ENCODE measurements at regions not wholly inside any gene's neighbourhood (a gene's known extent, or its start where the extent isn't known, plus 50 kb on each side); places are given as distances from the start of the nearest gene placed in this dataset.

GRCh38 chr19:30802424-30803013 lies 430.3 kb downstream of the ZNF536 start:
- Histone ChIP-seq H3K4me3 (no peak overlapping the region), H3K4me1 (peaks cover 0 to 7% (median 0%) of the 10 kb centered on the region in 3 donors), H3K9me3 (peaks cover 0 to 4% (median 0%) of the 10 kb centered on the region in 3 donors), H3K27me3 (peaks cover 27% of the 10 kb centered on the region), H3K27ac (no peak overlapping the region), H3K36me3 (no peaks in the 10 kb centered on the region)
- WGBS, 2 donors (ENCODE audit: low coverage in 1 of 2) = 58 to 80% methylated on average over 2 to 3 of the region's 6 CpGs
- no peak for ATAC-seq
- TF ChIP-seq POLR2AphosphoS5 (IDR thresholded peaks at IDR 0.05) (no peak), POLR2A (IDR thresholded peaks at IDR 0.05) (no peak), CTCF (IDR thresholded peaks at IDR 0.05) (no peak), EP300 (IDR thresholded peaks at IDR 0.05) (no peak)

DNA sequence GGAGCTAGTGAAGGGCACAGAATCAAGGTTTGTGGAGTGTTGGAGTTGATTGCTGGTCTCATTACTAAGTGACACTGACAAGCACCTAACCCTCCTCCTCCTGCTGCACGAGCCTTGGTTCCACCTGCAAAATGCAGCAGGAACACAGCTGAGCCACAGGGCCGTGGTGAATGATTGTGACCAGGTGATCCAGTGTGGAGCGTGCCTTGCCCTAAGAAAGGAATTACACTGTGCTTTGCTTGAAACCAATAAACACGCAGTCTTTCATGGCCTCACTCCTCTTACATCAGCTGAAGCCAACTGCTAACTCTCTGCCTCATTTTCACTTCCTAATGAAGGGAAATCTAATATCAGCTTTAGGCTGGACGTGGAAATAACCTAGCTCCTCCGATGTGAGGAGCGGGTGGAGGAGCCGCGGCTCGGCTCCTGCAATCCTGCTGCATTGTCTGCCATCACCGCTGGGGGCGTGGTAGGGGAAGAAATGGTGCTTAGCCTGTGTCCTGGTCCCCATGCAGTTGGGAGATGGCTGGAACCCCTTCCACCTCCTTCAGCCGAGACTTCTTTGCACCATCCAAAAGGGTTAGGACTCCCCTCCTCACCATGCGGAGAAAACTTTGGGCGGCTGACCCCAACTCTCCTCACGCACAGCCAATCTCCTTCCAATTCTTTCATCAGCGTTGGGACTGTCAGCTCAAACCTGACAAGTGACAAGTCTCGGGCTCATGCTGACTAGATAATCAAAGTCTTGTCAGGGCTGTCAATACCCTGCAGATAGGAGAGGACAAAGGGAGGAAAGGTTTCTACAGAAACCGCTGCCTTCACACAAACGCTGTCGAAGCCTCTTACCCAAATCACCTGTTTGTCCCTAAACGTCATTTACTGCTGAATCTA lies 427.9 kb downstream of the ZNF536 start:
- Histone ChIP-seq H3K27me3 (peaks cover 26% of the 10 kb centered on the region), H3K4me3 (no peak overlapping the region), H3K9me3 (no peaks in the 10 kb centered on the region), H3K27ac (no peak overlapping the region), H3K4me1 (peaks cover 0 to 7% (median 0%) of the 10 kb centered on the region in 3 donors), H3K36me3 (no peaks in the 10 kb centered on the region)
- TF ChIP-seq POLR2AphosphoS5 (IDR thresholded peaks at IDR 0.05) = no peak
- TF ChIP-seq EP300 (IDR thresholded peaks at IDR 0.05) = no peak
- TF ChIP-seq CTCF (IDR thresholded peaks at IDR 0.05) = peak in 3 of 4 experiments; percentile 37 to 68 (median 53)
- WGBS, 2 donors (ENCODE audit: low coverage in 1 of 2) = 73 to 83% methylated on average over 5 to 8 of the region's 22 CpGs
- no peak for ATAC-seq

- Histone ChIP-seq H3K27me3 (peaks cover 30% of the 10 kb centered on the region), H3K36me3 (no peaks in the 10 kb centered on the region), H3K4me1 (no peaks in the 10 kb centered on the region), H3K9me3 (no peaks in the 10 kb centered on the region), H3K4me3 (no peak overlapping the region), H3K27ac (no peak overlapping the region)
- no peak for ATAC-seq
- 80% methylated on average over 1 of the region's 5 CpGs; no CpG with 5 or more reads in 1 of the 2 donors for WGBS, 2 donors (ENCODE audit: low coverage in 1 of 2)
- TF ChIP-seq POLR2A (IDR thresholded peaks at IDR 0.05) = no peak
- TF ChIP-seq EP300 (IDR thresholded peaks at IDR 0.05) = no peak
- TF ChIP-seq CTCF (IDR thresholded peaks at IDR 0.05) = no peak
- TF ChIP-seq POLR2AphosphoS5 (IDR thresholded peaks at IDR 0.05) = no peak
Observed at GRCh38 chr19:30795727-30796126, 423.5 kb downstream of the ZNF536 start.

- TF ChIP-seq POLR2A (IDR thresholded peaks at IDR 0.05) (no peak), POLR2AphosphoS5 (IDR thresholded peaks at IDR 0.05) (no peak), EP300 (IDR thresholded peaks at IDR 0.05) (no peak), CTCF (IDR thresholded peaks at IDR 0.05) (no peak)
- Histone ChIP-seq H3K27me3 (peaks cover 17% of the 10 kb centered on the region), H3K4me3 (no peak overlapping the region), H3K27ac (no peak overlapping the region), H3K9me3 (no peaks in the 10 kb centered on the region), H3K4me1 (no peaks in the 10 kb centered on the region), H3K36me3 (no peaks in the 10 kb centered on the region)
- WGBS, 2 donors (ENCODE audit: low coverage in 1 of 2) = 61 to 72% methylated on average over 3 to 4 of the region's 6 CpGs
- no peak for ATAC-seq
Observed at GRCh38 chr19:30792561-30793505, 420.6 kb downstream of the ZNF536 start.

Measured in gastroesophageal sphincter (tissue), 4 donors.